ENCODE measurements at regions not wholly inside any gene's neighbourhood (a gene's known extent, or its start where the extent isn't known, plus 50 kb on each side); places are given as distances from the start of the nearest gene placed in this dataset.
"Not testable (repeated sequence)": the region's sequence is repeated elsewhere in the genome, so short reads cannot be mapped to it uniquely, and the experiment has no call there.

DNA sequence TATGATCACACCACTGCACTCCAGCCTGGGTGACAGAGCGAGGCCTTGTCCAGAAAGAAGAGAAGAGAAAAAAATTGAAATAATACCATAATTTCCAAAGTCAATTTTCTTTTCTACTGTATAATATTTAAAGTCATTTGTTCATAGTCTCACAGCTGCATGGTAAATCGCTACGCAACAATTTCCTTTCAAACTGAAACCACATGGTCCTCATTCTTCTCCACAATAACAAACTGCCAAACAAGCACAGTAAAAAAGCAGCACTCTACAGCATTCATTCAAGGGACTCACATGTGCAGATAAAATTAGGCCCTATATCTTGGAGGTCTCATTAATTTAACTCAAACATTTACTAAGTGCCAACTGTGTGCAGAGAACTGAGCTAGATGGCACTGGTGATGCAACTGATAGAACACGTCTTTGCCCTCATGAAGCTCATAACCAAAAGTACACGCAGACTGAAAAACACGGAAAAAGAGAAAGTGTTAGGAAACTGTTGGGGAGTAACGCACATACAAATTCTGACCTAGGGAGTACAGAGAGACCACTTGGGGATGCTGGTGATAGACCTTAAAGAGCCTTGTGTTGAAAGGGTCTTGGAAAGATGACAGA lies 68.4 kb upstream of the SRRM3 start:
- Histone ChIP-seq H3K4me3 (no peak overlapping the region), H3K4me1 (no peaks in the 10 kb centered on the region), H3K36me3 (no peaks in the 10 kb centered on the region), H3K9me3 (no peaks in the 10 kb centered on the region), H3K27ac (no peak overlapping the region), H3K27me3 (peaks cover 0 to 28% (median 0%) of the 10 kb centered on the region in 4 donors)
- TF ChIP-seq, protein P1, sequence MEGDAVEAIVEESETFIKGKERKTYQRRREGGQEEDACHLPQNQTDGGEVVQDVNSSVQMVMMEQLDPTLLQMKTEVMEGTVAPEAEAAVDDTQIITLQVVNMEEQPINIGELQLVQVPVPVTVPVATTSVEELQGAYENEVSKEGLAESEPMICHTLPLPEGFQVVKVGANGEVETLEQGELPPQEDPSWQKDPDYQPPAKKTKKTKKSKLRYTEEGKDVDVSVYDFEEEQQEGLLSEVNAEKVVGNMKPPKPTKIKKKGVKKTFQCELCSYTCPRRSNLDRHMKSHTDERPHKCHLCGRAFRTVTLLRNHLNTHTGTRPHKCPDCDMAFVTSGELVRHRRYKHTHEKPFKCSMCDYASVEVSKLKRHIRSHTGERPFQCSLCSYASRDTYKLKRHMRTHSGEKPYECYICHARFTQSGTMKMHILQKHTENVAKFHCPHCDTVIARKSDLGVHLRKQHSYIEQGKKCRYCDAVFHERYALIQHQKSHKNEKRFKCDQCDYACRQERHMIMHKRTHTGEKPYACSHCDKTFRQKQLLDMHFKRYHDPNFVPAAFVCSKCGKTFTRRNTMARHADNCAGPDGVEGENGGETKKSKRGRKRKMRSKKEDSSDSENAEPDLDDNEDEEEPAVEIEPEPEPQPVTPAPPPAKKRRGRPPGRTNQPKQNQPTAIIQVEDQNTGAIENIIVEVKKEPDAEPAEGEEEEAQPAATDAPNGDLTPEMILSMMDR (IDR thresholded peaks at IDR 0.05): no peak
- TF ChIP-seq POLR2A (IDR thresholded peaks at IDR 0.05): no peak
- DNase-seq: no peak
- 72% methylated on average over 7 of the region's 7 CpGs for WGBS, 2 donors
- intact Hi-C loops (cut with DNase I): no loop called here

DNA sequence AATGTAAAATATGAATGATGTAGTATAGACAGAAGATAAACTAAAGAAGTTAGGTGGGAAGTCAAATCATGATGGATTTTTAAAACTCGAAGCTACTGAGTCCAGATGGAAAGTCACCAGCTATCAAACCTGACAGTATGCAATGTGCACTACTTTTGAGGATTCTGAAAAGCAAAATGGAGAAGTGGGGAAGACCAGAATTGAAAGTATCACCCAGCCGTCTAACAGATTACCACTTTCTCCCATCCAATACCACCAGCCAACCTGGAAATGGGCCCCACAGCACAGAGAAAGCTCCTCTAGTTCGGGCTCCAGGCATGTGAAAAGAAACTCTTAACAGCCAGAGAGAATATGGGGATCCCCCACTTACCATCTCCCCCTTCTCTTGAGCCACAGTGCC lies 67.9 kb upstream of the SRRM3 start:
- intact Hi-C loops (cut with DNase I): no loop called here
- TF ChIP-seq, protein P1 (IDR thresholded peaks at IDR 0.05): no peak
- no peak for TF ChIP-seq POLR2A (IDR thresholded peaks at IDR 0.05)
- WGBS, 2 donors: 56 to 61% methylated on average over 3 of the region's 3 CpGs

DNA sequence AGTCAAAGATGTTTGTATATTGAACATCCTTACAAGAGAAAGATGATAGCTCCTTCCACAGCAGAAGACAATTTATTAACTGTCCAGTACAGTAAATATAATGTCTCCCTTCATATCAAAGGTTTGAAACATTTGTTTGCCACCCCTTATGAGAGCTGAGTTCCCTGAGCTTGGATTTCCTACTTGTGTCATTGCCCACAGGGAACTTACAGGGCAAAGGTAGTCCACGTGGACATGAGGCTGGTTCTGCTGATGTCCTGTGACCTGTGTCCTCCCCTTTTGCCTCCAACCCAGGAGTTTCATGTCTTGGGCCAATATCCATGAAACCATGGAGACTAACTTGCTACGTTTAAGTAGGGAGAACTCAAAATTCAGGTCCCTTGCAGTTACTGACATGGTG lies 66.4 kb upstream of the SRRM3 start:
- whole genome bisulfite sequencing, 2 donors: 44 to 54% methylated on average over 2 of the region's 2 CpGs
- peaks cover 0 to 29% (median 0%) of the 10 kb centered on the region in 4 donors for H3K27me3 ChIP-seq
- H3K9me3 ChIP-seq; H3K36me3 ChIP-seq; intact Hi-C loops (cut with DNase I); H3K4me3 ChIP-seq; H3K27ac ChIP-seq; H3K4me1 ChIP-seq; DNase-seq: not testable (repeated sequence)

More for the DNA sequence above, 67.9 kb upstream of the SRRM3 start:
- Histone ChIP-seq H3K4me3 (no peak overlapping the region), H3K9me3 (no peaks in the 10 kb centered on the region), H3K36me3 (no peaks in the 10 kb centered on the region), H3K27ac (no peak overlapping the region), H3K27me3 (peaks cover 0 to 29% (median 0%) of the 10 kb centered on the region in 4 donors), H3K4me1 (no peaks in the 10 kb centered on the region)
- DNase-seq: no peak

DNA sequence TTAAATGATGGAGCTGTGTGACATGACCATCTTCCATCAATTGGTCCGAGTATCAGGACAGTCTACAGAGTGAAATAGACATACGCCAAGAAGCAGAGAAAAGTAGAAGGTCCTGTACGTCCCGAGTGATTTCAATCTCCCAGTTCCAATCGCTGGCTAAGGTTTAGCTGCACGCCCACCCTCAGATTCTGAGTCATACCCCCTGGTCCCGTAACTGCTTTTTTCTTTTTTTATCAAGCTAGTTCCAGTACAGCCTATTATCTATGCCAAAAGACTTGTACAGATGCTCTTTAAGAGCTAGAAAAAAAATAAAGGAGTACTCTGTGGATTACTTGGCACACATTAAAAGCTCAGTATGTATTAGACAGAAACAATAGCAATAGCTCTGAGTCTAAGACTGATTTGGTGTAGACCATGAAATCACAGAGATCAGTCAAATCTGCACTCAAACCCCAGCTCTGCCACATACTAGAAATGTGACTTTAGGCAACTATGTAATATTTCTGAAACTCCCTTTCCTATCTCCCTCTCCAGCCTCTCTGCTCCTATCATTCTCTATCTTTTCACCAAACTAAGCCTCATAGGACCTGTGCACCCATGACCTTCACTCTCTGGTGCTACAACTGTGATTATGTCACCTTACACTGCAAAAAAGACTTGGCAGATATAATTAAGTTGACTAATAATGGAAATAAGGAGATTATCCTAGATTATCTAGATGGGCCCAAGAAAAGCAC lies 63.0 kb upstream of the SRRM3 start:
- DNase-seq; H3K4me3 ChIP-seq; H3K27ac ChIP-seq; H3K4me1 ChIP-seq; H3K36me3 ChIP-seq; intact Hi-C loops (cut with DNase I); H3K9me3 ChIP-seq: not testable (repeated sequence)
- 43 to 63% methylated on average over 7 of the region's 7 CpGs for WGBS, 2 donors
- peaks cover 0 to 19% (median 0%) of the 10 kb centered on the region in 4 donors for H3K27me3 ChIP-seq

DNA sequence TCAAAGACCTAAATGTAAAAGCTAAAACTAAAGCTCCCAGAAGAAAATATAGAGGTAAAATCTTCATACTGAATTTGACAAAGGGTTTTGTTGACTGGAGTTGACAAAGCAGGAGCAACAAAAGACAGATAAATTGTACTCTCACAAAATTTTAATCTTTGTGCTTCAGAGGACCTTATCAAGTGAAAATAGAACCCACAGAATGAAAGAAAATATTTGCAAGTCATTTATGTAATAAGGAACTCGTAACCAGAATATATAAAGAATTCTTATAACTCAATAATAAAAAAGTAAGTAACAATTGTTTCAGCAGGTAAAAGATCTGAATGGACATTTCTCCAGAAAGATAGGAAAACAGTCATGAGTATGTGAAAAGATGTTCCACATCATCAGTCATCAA lies 62.0 kb upstream of the SRRM3 start:
- WGBS, 2 donors: 88 to 93% methylated on average over 1 of the region's 1 CpG
- intact Hi-C loops (cut with DNase I): loop anchor here (10.0 kb wide), 1 partner anchor 75 kb away; no protein-coding TSS in a partner anchor
- DNase-seq: no peak

DNA sequence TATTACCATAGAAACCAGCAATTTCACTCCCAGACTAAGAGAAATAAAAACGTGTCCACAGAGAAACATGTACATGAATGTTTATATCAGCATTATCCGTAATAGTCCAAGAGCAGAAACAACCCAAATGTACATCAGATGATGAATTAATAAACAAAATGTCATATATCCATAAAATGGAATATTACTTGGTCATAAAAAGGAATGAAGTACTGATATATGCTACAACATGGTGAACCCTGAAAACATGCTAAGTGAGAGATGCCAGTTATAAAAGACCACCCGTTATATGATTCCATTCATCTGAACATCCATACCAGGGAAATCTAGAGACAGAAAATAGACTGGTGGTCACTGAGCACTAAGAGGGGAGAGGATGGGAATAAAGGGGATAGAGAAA lies 61.4 kb upstream of the SRRM3 start:
- not testable (repeated sequence) for H3K36me3 ChIP-seq, H3K9me3 ChIP-seq, DNase-seq, H3K4me1 ChIP-seq, H3K27ac ChIP-seq, H3K4me3 ChIP-seq
- peaks cover 0 to 16% (median 0%) of the 10 kb centered on the region in 4 donors for H3K27me3 ChIP-seq
- WGBS, 2 donors: 46 to 64% methylated on average over 3 of the region's 3 CpGs
- intact Hi-C loops (cut with DNase I): loop anchor here (10.0 kb wide), 1 partner anchor 75 kb away; no protein-coding TSS in a partner anchor

More for the DNA sequence above, 62.0 kb upstream of the SRRM3 start:
- H3K4me1 ChIP-seq: no peaks in the 10 kb centered on the region
- no peak overlapping the region for H3K27ac ChIP-seq
- H3K27me3 ChIP-seq: peaks cover 0 to 19% (median 0%) of the 10 kb centered on the region in 4 donors
- TF ChIP-seq POLR2A (IDR thresholded peaks at IDR 0.05): no peak
- TF ChIP-seq, protein P1 (IDR thresholded peaks at IDR 0.05): no peak
- H3K36me3 ChIP-seq: no peaks in the 10 kb centered on the region
- no peaks in the 10 kb centered on the region for H3K9me3 ChIP-seq
- no peak overlapping the region for H3K4me3 ChIP-seq
